ENCODE measurements at regions not wholly inside any gene's neighbourhood (a gene's known extent, or its start where the extent isn't known, plus 50 kb on each side); places are given as distances from the start of the nearest gene placed in this dataset.

DNA sequence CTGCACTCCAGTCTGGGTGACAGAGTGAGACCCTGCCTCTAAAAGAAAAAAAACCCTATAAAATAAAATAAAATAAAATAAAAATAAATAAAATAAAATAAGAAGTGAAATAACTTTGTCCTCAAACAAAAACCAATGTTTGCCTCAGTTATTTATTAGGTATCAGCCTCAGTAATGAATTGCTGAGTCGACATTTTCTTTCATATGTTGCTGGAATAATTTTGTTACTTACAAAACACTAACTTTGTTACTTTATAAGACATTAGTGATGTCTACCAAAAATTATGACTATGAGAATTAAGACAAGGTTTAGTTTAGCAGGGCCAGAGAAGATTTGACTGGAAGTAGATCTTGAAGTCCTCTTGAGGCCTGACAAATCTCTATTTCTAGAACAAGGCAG, 2074.5 kb upstream of the PCDH20 start:
- no peak for TF ChIP-seq EP300 (IDR thresholded peaks at IDR 0.05)
- TF ChIP-seq, protein P1, sequence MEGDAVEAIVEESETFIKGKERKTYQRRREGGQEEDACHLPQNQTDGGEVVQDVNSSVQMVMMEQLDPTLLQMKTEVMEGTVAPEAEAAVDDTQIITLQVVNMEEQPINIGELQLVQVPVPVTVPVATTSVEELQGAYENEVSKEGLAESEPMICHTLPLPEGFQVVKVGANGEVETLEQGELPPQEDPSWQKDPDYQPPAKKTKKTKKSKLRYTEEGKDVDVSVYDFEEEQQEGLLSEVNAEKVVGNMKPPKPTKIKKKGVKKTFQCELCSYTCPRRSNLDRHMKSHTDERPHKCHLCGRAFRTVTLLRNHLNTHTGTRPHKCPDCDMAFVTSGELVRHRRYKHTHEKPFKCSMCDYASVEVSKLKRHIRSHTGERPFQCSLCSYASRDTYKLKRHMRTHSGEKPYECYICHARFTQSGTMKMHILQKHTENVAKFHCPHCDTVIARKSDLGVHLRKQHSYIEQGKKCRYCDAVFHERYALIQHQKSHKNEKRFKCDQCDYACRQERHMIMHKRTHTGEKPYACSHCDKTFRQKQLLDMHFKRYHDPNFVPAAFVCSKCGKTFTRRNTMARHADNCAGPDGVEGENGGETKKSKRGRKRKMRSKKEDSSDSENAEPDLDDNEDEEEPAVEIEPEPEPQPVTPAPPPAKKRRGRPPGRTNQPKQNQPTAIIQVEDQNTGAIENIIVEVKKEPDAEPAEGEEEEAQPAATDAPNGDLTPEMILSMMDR (IDR thresholded peaks at IDR 0.05) = no peak
- TF ChIP-seq POLR2A (IDR thresholded peaks at IDR 0.05) = no peak
- WGBS, 2 donors = 90% methylated on average over 1 of the region's 1 CpG
- H3K4me1 ChIP-seq = no peaks in the 10 kb centered on the region
- H3K9me3 ChIP-seq = no peaks in the 10 kb centered on the region
- H3K27me3 ChIP-seq = no peaks in the 10 kb centered on the region
- no peak for DNase-seq (ENCODE audit: low spot score in 2 of 2)
- H3K27ac ChIP-seq = no peak overlapping the region
- H3K4me3 ChIP-seq = no peak overlapping the region
- H3K36me3 ChIP-seq = no peaks in the 10 kb centered on the region

- Histone ChIP-seq H3K27me3 (no peaks in the 10 kb centered on the region), H3K9me3 (no peaks in the 10 kb centered on the region), H3K36me3 (no peaks in the 10 kb centered on the region), H3K27ac (no peak overlapping the region), H3K4me1 (no peaks in the 10 kb centered on the region), H3K4me3 (no peak overlapping the region)
- TF ChIP-seq, protein P1 (IDR thresholded peaks at IDR 0.05) = no peak
- TF ChIP-seq EP300 (IDR thresholded peaks at IDR 0.05) (no peak), POLR2A (IDR thresholded peaks at IDR 0.05) (no peak)
- no peak for DNase-seq (ENCODE audit: low spot score in 2 of 2)
These were observed 2065.7 kb upstream of the PCDH20 start for GRCh38 chr13:63481334-63481733.

GRCh38 chr13:63472711-63473110, 2057.1 kb upstream of the PCDH20 start:
- Histone ChIP-seq H3K27ac (no peak overlapping the region), H3K27me3 (no peaks in the 10 kb centered on the region), H3K4me3 (no peak overlapping the region), H3K36me3 (no peaks in the 10 kb centered on the region), H3K4me1 (no peaks in the 10 kb centered on the region), H3K9me3 (no peaks in the 10 kb centered on the region)
- no peak for DNase-seq (ENCODE audit: low spot score in 2 of 2)
- TF ChIP-seq POLR2A (IDR thresholded peaks at IDR 0.05) (no peak), EP300 (IDR thresholded peaks at IDR 0.05) (no peak)
- TF ChIP-seq, protein P1 (IDR thresholded peaks at IDR 0.05) = no peak
- 70 to 77% methylated on average over 1 of the region's 1 CpG for WGBS, 2 donors

GRCh38 chr13:63463782-63464610, 2048.3 kb upstream of the PCDH20 start:
- Histone ChIP-seq H3K27ac (no peak overlapping the region), H3K4me1 (no peaks in the 10 kb centered on the region), H3K27me3 (no peaks in the 10 kb centered on the region), H3K4me3 (no peak overlapping the region), H3K36me3 (no peaks in the 10 kb centered on the region), H3K9me3 (peaks cover 0 to 21% (median 0%) of the 10 kb centered on the region in 4 donors)
- 79 to 80% methylated on average over 1 of the region's 1 CpG for WGBS, 2 donors
- TF ChIP-seq, protein P1 (IDR thresholded peaks at IDR 0.05) = no peak
- TF ChIP-seq EP300 (IDR thresholded peaks at IDR 0.05) (no peak), POLR2A (IDR thresholded peaks at IDR 0.05) (no peak)
- DNase-seq (ENCODE audit: low spot score in 2 of 2) = no peak

- TF ChIP-seq POLR2A (IDR thresholded peaks at IDR 0.05) (no peak), EP300 (IDR thresholded peaks at IDR 0.05) (no peak)
- TF ChIP-seq, protein P1 (IDR thresholded peaks at IDR 0.05) = no peak
- Histone ChIP-seq H3K9me3 (peaks cover 0 to 14% (median 0%) of the 10 kb centered on the region in 4 donors), H3K27me3 (no peaks in the 10 kb centered on the region), H3K4me3 (no peak overlapping the region), H3K36me3 (no peaks in the 10 kb centered on the region), H3K27ac (no peak overlapping the region), H3K4me1 (no peaks in the 10 kb centered on the region)
- DNase-seq (ENCODE audit: low spot score in 2 of 2) = no peak
- WGBS, 2 donors = 30 to 72% methylated on average over 2 of the region's 2 CpGs
These were observed 2044.9 kb upstream of the PCDH20 start for GRCh38 chr13:63460462-63461090.
